ENCODE measurements at regions not wholly inside any gene's neighbourhood (a gene's known extent, or its start where the extent isn't known, plus 50 kb on each side); places are given as distances from the start of the nearest gene placed in this dataset.

DNA sequence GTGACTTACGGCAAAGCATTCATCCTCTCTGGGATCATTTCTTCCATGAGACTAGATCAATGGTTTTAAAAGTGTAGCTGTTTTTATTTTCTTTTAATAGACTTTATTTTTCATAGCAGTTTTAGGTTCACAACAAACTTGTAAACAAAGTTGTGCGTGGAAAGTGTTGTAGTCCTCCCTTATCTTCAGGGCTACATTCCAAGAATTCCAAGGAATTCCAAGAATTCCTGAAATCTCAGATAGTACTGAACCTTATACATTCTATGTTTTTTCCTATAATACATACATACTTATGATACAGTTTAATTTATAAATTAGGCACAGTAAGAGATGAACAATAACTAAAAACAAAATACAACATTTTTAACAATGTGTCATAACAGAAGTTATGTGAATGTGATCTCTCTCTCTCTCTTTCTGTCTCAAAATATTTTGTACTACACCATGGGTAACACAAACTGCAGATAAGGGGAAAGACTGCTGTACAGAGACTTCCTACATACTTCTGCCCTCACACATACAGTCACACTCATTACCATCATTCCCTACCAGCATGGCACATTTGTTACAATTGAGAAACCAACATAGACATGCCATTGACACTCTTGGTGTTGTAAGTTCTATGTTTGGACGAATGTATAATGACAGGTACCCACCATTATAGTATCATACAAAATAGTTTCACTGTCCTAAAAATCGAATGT is 1933.2 kb upstream of the WWC1 start:
- in situ Hi-C loops (cut with HindIII; ENCODE audit: low sequenced_read_pairs), result no loop called here

GRCh38 chr5:166363087-166363760 is 1928.2 kb upstream of the WWC1 start:
- in situ Hi-C loops (cut with HindIII; ENCODE audit: low sequenced_read_pairs), result no loop called here

DNA sequence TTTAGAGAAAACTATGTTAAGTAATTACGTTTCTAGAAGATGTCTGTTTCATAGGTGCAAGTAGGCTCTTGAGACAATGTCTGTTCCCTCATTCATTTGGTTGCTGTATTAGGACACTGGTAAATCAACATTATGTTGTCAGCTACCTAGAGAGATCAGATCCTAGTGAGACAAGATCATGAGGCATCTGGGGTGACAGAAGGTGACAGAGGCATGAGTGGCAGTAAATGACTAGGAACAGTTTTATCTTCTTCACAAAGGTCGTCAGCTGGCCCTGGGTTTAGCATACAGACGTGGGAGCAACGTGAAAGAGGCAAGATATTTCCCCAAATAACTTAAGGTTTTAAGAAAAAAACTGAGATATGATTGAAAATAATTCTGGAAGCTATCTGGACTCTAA is 1926.3 kb upstream of the WWC1 start:
- in situ Hi-C loops (cut with HindIII; ENCODE audit: low sequenced_read_pairs), result no loop called here

DNA sequence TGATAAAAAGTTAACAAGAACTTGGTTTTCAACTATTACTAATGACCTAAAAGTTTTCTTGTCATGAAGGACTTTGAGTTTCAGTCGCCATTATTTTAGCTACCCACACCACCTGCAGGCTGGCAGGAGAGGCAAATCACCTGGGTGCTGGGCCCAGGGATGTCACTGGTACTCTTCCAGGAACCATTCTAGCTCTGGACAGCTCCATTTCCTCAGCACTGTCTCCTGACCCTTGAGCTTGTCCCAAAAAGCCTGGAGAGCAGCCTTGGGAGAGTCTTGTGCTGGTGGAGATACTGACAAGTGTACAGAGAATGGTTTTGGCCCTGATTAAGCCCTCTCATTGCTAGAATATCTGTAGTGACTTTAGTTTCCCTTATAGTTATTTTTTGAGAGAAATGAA is 1924.1 kb upstream of the WWC1 start:
- in situ Hi-C loops (cut with HindIII; ENCODE audit: low sequenced_read_pairs), result no loop called here

DNA sequence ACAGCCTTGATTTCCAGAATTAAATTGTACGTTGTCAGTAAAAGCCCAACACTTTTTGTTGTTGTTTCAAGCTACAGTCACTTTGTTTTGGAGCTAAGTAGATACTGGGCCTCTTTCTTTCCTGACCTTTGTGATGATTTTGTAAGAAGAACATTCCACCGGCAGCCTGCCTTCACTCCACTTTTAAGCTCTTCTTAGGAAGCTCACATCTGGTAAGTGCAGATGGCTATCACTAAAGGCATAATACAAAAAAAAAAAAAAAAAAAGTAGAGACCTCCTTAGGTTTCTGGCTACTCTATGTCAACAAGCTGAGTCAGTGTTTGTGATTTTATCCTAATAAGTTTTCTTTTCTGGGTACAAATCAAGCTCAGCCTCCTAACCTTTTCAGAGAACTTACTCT is 1922.1 kb upstream of the WWC1 start:
- in situ Hi-C loops (cut with HindIII; ENCODE audit: low sequenced_read_pairs), result no loop called here

DNA sequence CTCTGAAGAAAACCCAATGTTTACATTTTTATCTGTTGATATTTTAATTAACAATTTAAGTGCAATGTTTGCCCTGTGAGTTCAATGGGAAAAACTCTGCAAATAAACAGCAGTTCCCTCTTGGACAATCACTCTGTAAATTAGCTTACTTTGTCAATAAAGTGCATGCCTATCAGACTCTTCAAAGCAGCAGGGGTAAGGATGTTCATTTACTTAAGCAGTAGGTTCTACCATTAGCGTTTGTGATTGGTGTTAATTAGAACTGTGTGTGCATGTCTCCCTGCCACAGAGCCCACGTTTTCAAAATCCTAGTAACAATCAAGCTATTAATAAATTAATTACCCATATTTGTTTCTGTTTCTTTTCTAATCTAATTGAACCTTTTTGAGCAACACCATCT is 1921.6 kb upstream of the WWC1 start:
- in situ Hi-C loops (cut with HindIII; ENCODE audit: low sequenced_read_pairs), result no loop called here

GRCh38 chr5:166370928-166371690 is 1920.3 kb upstream of the WWC1 start:
- in situ Hi-C loops (cut with HindIII; ENCODE audit: low sequenced_read_pairs), result no loop called here

DNA sequence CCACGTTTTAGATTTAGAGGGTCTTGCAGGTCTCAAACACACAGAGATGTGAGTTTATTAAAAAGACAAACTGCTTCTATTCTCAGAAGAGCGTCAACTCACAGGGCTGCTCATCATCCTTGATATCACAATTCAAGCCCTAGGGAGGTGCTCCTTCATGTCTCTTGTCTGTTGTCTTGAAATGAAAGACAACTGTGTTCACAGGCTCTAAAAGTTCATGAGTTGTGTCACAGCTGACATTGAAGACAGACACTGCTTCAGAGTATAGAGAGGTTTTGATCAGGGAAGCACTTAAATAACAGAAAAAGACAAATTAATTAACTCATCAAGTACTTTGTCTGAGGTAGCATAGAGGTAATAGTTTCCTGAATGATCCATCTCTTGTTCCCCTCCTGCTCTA is 1917.6 kb upstream of the WWC1 start:
- in situ Hi-C loops (cut with HindIII; ENCODE audit: low sequenced_read_pairs), result no loop called here

DNA sequence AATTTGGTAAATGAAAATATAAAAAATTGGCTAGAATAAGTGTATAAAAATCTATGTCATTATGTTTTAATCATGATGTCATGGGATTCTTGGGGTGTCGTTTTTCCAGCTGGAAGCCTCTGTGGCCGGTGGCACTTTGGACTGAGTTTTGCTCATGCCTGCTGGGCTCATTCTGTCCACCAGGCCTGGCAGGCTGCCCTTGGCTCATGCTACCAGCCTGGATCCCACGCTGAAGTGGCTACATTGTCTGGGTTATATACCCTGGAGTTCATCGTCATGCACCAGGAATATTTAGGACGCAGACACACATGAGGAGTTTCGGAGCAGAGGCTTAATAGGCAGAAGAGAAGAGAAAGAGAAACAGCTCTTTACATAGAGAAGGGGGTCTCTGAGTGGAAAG is 1913.7 kb upstream of the WWC1 start:
- in situ Hi-C loops (cut with HindIII; ENCODE audit: low sequenced_read_pairs), result no loop called here

DNA sequence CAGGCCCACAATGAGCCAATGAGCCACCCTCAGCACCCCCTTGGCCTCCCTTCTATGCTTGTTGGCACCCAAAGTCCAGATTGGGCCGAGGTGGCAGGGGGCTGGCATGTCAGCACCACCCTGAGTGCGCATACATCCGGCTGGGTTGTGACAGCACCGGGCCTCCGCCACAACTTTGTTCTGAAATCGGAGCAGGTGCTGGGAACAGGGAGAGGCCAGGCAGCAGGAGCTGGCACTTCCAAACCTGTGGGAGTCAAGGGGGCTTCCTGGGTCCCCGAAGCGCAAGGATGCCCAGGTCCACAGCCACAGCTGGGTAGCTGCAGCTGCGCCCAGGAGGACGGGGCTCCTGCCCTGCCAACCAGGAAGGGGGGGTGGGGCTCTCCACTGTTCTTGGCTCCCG is 1911.9 kb upstream of the WWC1 start:
- in situ Hi-C loops (cut with HindIII; ENCODE audit: low sequenced_read_pairs), result no loop called here

DNA sequence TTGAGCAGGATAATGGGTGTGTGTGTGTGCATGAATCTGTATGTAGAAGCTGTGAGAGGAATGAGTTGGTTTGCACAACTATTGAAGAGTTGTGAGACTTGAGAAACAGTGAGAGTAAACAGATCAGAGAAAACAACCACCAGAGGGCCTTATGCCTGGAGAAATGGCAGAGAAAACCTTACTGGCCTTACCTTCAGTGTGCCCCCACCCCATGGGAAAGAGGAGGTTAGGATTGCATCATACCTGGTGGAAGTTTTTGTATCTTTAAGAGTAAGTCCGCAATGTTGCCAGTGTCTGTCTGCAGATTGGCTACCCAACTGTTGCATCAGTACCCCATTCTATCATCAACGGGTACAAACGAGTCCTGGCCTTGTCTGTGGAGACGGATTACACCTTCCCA is 1909.4 kb upstream of the WWC1 start:
- in situ Hi-C loops (cut with HindIII; ENCODE audit: low sequenced_read_pairs), result no loop called here

DNA sequence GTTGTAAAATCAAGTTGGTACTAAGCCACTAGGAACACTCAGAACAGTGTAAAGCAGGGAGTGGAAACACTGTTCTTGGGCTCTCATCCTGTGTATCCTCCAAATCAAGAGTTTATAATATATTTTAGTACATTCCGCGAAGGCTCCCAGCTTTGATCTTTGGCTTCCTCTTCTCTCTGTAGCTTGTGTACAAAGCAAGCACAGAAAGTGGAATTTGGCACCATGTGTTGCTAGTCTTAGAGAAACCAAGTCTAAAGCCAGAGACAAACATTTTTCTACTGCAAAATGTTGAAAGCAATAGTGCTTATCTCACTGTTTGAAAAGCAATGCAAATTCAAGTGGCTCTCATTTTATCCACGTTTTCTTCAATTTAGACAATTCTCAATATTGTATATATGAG is 1893.3 kb upstream of the WWC1 start:
- in situ Hi-C loops (cut with HindIII; ENCODE audit: low sequenced_read_pairs), result no loop called here

GRCh38 chr5:166399781-166400180 is 1891.7 kb upstream of the WWC1 start:
- in situ Hi-C loops (cut with HindIII; ENCODE audit: low sequenced_read_pairs), result no loop called here

GRCh38 chr5:166401391-166401790 is 1890.1 kb upstream of the WWC1 start:
- in situ Hi-C loops (cut with HindIII; ENCODE audit: low sequenced_read_pairs), result no loop called here

DNA sequence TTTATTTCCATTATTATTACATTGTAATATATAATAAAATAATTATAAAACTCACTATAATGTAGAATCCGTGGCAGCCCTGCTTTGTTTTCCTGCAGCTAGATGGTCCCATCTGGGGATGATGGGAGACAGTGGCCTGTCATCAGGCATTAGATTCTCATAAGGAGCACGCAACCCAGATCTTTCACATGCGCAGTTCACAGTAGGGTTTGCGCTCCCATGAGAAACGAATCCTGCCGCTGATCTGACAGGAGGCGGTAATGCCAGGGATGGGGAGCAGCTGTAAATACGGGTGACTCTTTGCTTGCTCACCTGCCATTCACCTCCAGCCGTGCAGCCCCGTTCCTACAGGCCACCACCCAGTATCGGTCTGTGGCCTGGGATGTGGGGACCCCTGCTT is 1879.3 kb upstream of the WWC1 start:
- in situ Hi-C loops (cut with HindIII; ENCODE audit: low sequenced_read_pairs), result loop anchor here (5.0 kb wide), 1 partner anchor 90 kb away; no protein-coding TSS in a partner anchor

DNA sequence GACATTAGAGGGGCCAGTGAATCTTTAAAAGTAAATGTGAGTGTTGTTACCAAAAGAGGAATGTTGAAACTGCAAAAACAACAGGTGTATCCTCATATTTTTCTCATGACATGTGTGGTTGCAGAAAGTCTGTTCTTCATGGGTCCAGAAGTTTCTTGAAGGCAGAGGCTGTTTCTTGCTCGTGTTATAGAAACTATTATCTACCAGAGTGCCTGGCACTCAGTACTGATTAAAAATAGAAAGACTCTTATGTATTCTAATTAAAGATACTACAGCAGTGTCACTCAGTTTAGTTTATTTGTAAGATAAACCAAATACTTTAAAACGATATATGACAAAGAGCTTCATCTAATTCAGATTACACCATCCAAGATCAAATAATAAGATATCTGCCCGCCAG is 1864.2 kb upstream of the WWC1 start:
- in situ Hi-C loops (cut with HindIII; ENCODE audit: low sequenced_read_pairs), result no loop called here

DNA sequence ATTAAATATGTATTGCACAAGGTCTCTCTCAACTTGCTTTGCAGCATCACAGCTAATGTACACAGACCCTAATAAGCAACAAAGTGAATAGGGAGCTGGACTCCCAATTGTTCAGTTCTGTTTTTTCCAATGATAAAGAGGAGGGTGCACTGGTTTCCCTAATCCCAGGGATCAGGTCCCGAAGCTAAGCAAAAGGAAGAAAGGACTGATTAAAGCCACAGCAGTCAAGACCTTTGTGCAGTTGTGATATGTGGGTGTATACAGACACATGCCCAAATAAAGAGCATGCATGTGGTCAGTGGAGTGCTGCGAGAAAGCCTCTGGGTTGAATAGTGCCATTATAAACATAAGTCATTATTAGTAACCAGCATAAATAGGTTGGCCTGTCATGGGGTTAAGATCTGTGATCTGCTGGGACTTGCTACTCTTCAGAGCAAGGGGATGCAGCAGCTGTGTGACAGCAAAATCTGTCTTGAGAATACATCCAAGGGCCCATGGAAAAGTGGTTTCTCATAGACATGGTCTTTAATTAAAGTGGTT is 1863.1 kb upstream of the WWC1 start:
- in situ Hi-C loops (cut with HindIII; ENCODE audit: low sequenced_read_pairs), result no loop called here

DNA sequence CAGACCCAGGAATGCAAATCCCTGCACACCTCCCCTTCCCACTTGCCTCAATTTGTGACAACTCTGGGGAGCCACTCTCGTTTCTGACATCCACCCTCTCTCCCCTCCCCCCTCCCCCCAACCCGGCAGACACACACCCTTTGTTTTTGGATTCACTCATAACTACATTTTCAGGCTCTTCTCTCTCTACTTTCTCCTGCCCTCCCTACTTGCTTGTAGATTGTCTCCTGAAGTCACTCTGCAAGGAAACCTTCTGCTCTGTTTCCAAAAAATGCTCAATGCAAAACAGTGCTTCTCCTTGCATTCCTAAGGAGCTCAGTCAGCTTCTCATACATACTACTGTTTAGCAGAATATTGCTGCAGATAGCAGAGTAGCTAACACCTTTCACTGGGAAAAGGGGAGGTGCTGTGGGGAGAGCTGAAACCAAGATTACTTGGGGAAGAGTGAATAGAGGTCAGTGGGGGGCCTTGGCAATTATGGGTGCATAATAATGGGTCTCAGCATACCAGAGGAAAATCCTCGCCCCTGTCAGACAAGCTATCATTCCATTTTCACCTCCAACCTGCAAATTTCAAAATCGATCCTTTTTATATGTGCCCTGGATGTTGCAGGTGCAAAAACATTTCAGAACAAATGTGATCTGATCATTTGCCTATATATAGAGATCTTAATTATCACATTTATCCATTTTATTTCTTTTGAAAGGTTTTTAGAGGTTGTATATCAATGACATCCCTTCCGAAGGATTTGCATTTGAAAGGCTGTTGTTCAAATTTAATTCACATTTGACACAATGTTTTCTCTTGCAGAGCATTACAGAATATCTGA is 1860.7 kb upstream of the WWC1 start:
- in situ Hi-C loops (cut with HindIII; ENCODE audit: low sequenced_read_pairs), result no loop called here

GRCh38 chr5:166431456-166431855 is 1860.0 kb upstream of the WWC1 start:
- in situ Hi-C loops (cut with HindIII; ENCODE audit: low sequenced_read_pairs), result no loop called here

DNA sequence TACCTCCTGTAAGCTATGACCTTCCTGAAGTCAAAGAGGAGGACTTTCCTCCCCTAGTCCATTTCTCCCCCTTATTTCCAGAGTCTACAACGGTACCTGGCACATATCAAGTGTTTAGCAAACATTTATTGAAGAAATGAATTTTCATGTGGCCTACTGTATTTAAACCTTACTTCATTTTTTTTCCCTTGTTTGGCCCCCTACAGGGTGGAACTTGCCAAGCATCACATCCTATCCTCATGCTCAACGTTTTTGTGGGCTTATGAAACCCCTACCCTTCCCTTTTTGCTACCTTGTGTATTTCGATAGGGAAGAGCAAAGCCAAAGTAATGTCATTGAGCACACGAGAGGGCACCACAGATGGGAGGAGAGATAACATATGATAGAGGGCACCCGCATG is 1857.8 kb upstream of the WWC1 start:
- in situ Hi-C loops (cut with HindIII; ENCODE audit: low sequenced_read_pairs), result no loop called here

DNA sequence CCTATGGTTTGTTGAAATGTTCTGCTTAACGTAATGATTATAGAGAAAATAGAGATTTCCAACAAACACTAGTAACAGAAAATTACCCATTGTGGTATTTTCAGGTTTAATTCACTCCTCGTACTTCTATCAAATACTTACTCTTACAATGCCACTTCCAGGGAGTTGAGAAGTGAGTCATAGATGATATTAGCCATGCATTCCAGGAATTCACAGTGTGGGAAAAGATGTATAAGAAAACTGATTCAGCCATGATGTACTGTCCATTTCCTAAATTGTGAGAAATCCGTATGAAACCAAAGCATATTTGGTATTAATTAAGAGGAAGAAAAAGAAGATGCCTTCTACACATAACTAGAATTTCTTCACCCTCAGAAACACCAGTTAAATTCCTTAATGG is 1854.6 kb upstream of the WWC1 start:
- in situ Hi-C loops (cut with HindIII; ENCODE audit: low sequenced_read_pairs), result no loop called here
